ENCODE measurements at regions not wholly inside any gene's neighbourhood (a gene's known extent, or its start where the extent isn't known, plus 50 kb on each side); places are given as distances from the start of the nearest gene placed in this dataset.
"Not testable (repeated sequence)": the region's sequence is repeated elsewhere in the genome, so short reads cannot be mapped to it uniquely, and the experiment has no call there.

GRCh38 chr9:16291921-16292320 is 578.5 kb downstream of the BNC2 start:
- DNase-seq (ENCODE audit: low read depth, low spot score), result no peak
- no peak overlapping the region for H3K4me3 ChIP-seq (ENCODE audit: low read depth, low read length)
- no peak for TF ChIP-seq CTCF (IDR thresholded peaks at IDR 0.05; ENCODE audit: insufficient read depth, low read length, missing control alignments)
- ChIA-PET POLR2A (no interaction called here), CTCF (no interaction called here)

GRCh38 chr9:16293610-16294009 is 576.9 kb downstream of the BNC2 start:
- no peak overlapping the region for H3K4me3 ChIP-seq (ENCODE audit: low read depth, low read length)
- CTCF ChIA-PET, result interaction anchor here (1.2 kb wide), 1 partner anchor 10 kb away, joined by 3 read pairs; no protein-coding TSS in a partner anchor
- DNase-seq (ENCODE audit: low read depth, low spot score), result no peak
- TF ChIP-seq CTCF (IDR thresholded peaks at IDR 0.05; ENCODE audit: insufficient read depth, low read length, missing control alignments), result no peak
- POLR2A ChIA-PET, result no interaction called here

- ChIA-PET CTCF (no interaction called here), POLR2A (no interaction called here)
- no peak for TF ChIP-seq CTCF (IDR thresholded peaks at IDR 0.05; ENCODE audit: insufficient read depth, low read length, missing control alignments)
- H3K4me3 ChIP-seq (ENCODE audit: low read depth, low read length), result no peak overlapping the region
- no peak for DNase-seq (ENCODE audit: low read depth, low spot score)
Measured at GRCh38 chr9:16294133-16294770, 576.2 kb downstream of the BNC2 start.

GRCh38 chr9:16294940-16295339 is 575.5 kb downstream of the BNC2 start:
- DNase-seq (ENCODE audit: low read depth, low spot score); CTCF ChIA-PET; H3K4me3 ChIP-seq (ENCODE audit: low read depth, low read length); POLR2A ChIA-PET: not testable (repeated sequence)

GRCh38 chr9:16299368-16299767 is 571.1 kb downstream of the BNC2 start:
- CTCF ChIA-PET; POLR2A ChIA-PET; H3K4me3 ChIP-seq (ENCODE audit: low read depth, low read length); DNase-seq (ENCODE audit: low read depth, low spot score): not testable (repeated sequence)

GRCh38 chr9:16303506-16303905 is 567.0 kb downstream of the BNC2 start:
- POLR2A ChIA-PET, result no interaction called here
- CTCF ChIA-PET, result interaction anchor here (0.8 kb wide), 1 partner anchor 10 kb away, joined by 3 read pairs; no protein-coding TSS in a partner anchor
- TF ChIP-seq CTCF (IDR thresholded peaks at IDR 0.05; ENCODE audit: insufficient read depth, low read length, missing control alignments), result no peak
- no peak overlapping the region for H3K4me3 ChIP-seq (ENCODE audit: low read depth, low read length)
- no peak for DNase-seq (ENCODE audit: low read depth, low spot score)

- DNase-seq (ENCODE audit: low read depth, low spot score), result no peak
- no peak overlapping the region for H3K4me3 ChIP-seq (ENCODE audit: low read depth, low read length)
- CTCF ChIA-PET, result interaction anchor here (0.8 kb wide), 1 partner anchor 11 kb away, joined by 3 read pairs; no protein-coding TSS in a partner anchor
- TF ChIP-seq CTCF (IDR thresholded peaks at IDR 0.05; ENCODE audit: insufficient read depth, low read length, missing control alignments), result no peak
- POLR2A ChIA-PET, result no interaction called here
Measured at GRCh38 chr9:16304301-16304700, 566.2 kb downstream of the BNC2 start.

Measured in AG04449 (cell line).